ENCODE measurements at regions not wholly inside any gene's neighbourhood (a gene's known extent, or its start where the extent isn't known, plus 50 kb on each side); places are given as distances from the start of the nearest gene placed in this dataset.

- Histone ChIP-seq H4K20me1 (replicated peaks; ENCODE audit: insufficient read depth) (no peaks in the 10 kb centered on the region), H3F3A (replicated peaks; ENCODE audit: low read depth) (no peaks in the 10 kb centered on the region), H3K27ac (ENCODE audit: low read depth) (no peak overlapping the region), H3K4me3 (no peak overlapping the region), H3K4me2 (no peak overlapping the region), H3K4me1 (ENCODE audit: insufficient read depth) (no peaks in the 10 kb centered on the region), H3K27me3 (ENCODE audit: insufficient read depth) (no peaks in the 10 kb centered on the region; the same call in 1 of the 2 replicates), H3K36me3 (ENCODE audit: insufficient read depth) (no peaks in the 10 kb centered on the region), H3K79me2 (replicated peaks; ENCODE audit: insufficient read depth) (no peaks in the 10 kb centered on the region), H2AFZ (no peak overlapping the region), H3K9me2 (ENCODE audit: insufficient read depth) (no peaks in the 10 kb centered on the region)
- ATAC-seq = peak; percentile 57
- Mint-ChIP-seq H3K9me3 (no peaks in the 10 kb centered on the region), H3K4me3 (no peak overlapping the region), H3K36me3 (ENCODE audit: low read depth) (no peaks in the 10 kb centered on the region; the same call in 2 of the 3 replicates), H3K27ac (no peak overlapping the region), H3K27me3 (ENCODE audit: insufficient read depth, low read depth, poor library complexity) (peaks cover 15% of the 10 kb centered on the region), H3K4me1 (peaks cover 3% of the 10 kb centered on the region; the same call in 2 of the 3 replicates)
- DNase-seq (ENCODE audit: low spot score) = peak; percentile 49
- TF ChIP-seq EZH2phosphoT487 (IDR thresholded peaks at IDR 0.05; ENCODE audit: unreplicated experiment) (no peak), CTCF (conservative IDR thresholded peaks at IDR 0.05; ENCODE audit: low read depth in 2 of 2) (no peak), EZH2 (IDR thresholded peaks at IDR 0.05; ENCODE audit: low read depth, unreplicated experiment) (no peak), ZNF331 (CRISPR knock-in tag; IDR thresholded peaks at IDR 0.05; ENCODE audit: low read depth) (no peak)
Measured at GRCh38 chr3:10697918-10698317, 118.1 kb upstream of the SLC6A11 start.

- Histone ChIP-seq H3K27ac (ENCODE audit: low read depth) (no peak overlapping the region), H3K9me2 (ENCODE audit: insufficient read depth) (no peaks in the 10 kb centered on the region), H3K27me3 (ENCODE audit: insufficient read depth) (peaks cover 7% of the 10 kb centered on the region), H4K20me1 (replicated peaks; ENCODE audit: insufficient read depth) (no peaks in the 10 kb centered on the region), H3K4me1 (ENCODE audit: insufficient read depth) (no peaks in the 10 kb centered on the region), H3F3A (replicated peaks; ENCODE audit: low read depth) (no peaks in the 10 kb centered on the region), H2AFZ (no peak overlapping the region), H3K4me2 (no peak overlapping the region), H3K4me3 (no peak overlapping the region), H3K36me3 (ENCODE audit: insufficient read depth) (no peaks in the 10 kb centered on the region), H3K79me2 (replicated peaks; ENCODE audit: insufficient read depth) (no peaks in the 10 kb centered on the region)
- no peak overlapping the region for H3K4me3 Mint-ChIP-seq
- no peak overlapping the region for H3K27ac Mint-ChIP-seq
- TF ChIP-seq EZH2 (IDR thresholded peaks at IDR 0.05; ENCODE audit: low read depth, unreplicated experiment) (no peak), REST (IDR thresholded peaks at IDR 0.05; ENCODE audit: unreplicated experiment) (no peak), ZNF462 (CRISPR knock-in tag; IDR thresholded peaks at IDR 0.05) (no peak), EZH2phosphoT487 (IDR thresholded peaks at IDR 0.05; ENCODE audit: unreplicated experiment) (no peak), ZNF331 (CRISPR knock-in tag; IDR thresholded peaks at IDR 0.05; ENCODE audit: low read depth) (no peak), ZNF114 (CRISPR knock-in tag; IDR thresholded peaks at IDR 0.05) (no peak), CTCF (conservative IDR thresholded peaks at IDR 0.05; ENCODE audit: low read depth in 2 of 2) (no peak)
- DNase-seq (ENCODE audit: low spot score) = no peak
- H3K4me1 Mint-ChIP-seq = peaks cover 11% of the 10 kb centered on the region
- H3K36me3 Mint-ChIP-seq (ENCODE audit: low read depth) = no peaks in the 10 kb centered on the region
- peaks cover 23% of the 10 kb centered on the region for H3K27me3 Mint-ChIP-seq (ENCODE audit: insufficient read depth, low read depth, poor library complexity)
- no peaks in the 10 kb centered on the region for H3K9me3 Mint-ChIP-seq
- ATAC-seq = no peak
Measured at GRCh38 chr3:10700821-10701220, 115.2 kb upstream of the SLC6A11 start.
